GM23248 (cell line): ENCODE measurements at regions not wholly inside any gene's neighbourhood (a gene's known extent, or its start where the extent isn't known, plus 50 kb on each side); places are given as distances from the start of the nearest gene placed in this dataset.

Source experiments
- EZH2 ChIP-seq: fragments of 200-600 bp; sonication (generic); IDR thresholded peaks from 2 replicates; pipeline ENCODE4 v1.6.1; 2018; ENCODE audit warnings: antibody characterized with exemption, mild to moderate bottlenecking; ENCODE audit not compliant: insufficient read depth, poor library complexity, severe bottlenecking
- EZH2phosphoT487 ChIP-seq: fragments of 200-600 bp; sonication (generic); IDR thresholded peaks from 2 replicates; pipeline ENCODE4 v1.6.1; 2018; ENCODE audit warnings: antibody characterized with exemption, moderate library complexity, mild to moderate bottlenecking, low read depth; ENCODE audit not compliant: insufficient read depth

DNA sequence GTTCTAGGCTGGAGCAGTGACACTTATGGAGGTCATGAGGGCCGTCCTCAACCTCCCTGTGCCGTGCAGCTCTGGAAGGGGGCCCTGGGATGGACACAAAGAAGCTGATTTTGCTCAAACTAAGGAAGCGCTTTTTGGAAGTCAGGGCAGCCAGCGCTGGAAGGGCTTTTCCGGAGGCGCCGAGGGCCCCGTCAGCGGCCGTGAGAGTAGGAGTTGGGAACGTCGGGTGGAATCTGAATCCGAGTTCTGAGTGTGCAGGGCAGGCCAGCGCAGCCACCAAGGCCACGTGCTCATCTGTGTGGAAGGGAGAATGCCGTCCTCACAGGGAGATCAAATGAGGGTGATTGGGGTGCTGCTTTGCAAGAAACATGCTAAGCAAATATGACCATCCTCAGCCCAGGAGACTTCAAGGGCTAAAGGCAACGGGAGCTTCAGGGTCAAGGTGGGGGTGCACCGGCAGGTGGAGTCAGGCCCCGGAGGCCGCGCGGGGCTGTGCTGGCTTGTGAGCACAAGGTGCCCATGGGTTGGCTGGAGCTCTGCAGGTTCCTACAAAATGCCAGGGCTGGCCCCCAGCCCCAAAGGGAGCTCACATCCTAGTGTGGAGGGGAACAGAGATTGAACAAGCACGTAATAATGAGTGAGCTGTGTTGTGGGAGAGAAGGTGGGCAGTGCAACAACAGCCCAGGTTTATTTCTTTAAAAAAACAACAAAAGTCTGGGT is 70.4 kb upstream of the HPCAL1 start:
- TF ChIP-seq EZH2 (no peak), EZH2phosphoT487 (no peak)
